Upper lobe of left lung (tissue), 4 donors: ENCODE measurements at regions not wholly inside any gene's neighbourhood (a gene's known extent, or its start where the extent isn't known, plus 50 kb on each side); places are given as distances from the start of the nearest gene placed in this dataset.

Experiments
- CTCF ChIP-seq, 6 experiments: fragments of 450-650 bp in 4 of 6; fragments of 200-600 bp in 2 of 6; sonication (generic) in 2 of 6; IDR thresholded peaks; one replicate each; pipeline ENCODE4 v1.5.1; 2016 to 2019; ENCODE audit warnings: antibody characterized with exemption in 6 of 6
- POLR2A ChIP-seq, 4 donors: fragments of 450-650 bp; IDR thresholded peaks; one replicate each; pipeline ENCODE4 v1.5.1; 2016 to 2017; ENCODE audit warnings: antibody characterized with exemption in 4 of 4, mild to moderate bottlenecking in 2 of 4
- POLR2AphosphoS5 ChIP-seq, 2 donors: sonication (generic); formaldehyde crosslinking; IDR thresholded peaks; one replicate each; pipeline ENCODE4 v1.5.1; 2017; ENCODE audit warnings: antibody characterized with exemption in 2 of 2

- no peak for TF ChIP-seq POLR2AphosphoS5 (IDR thresholded peaks at IDR 0.05)
- TF ChIP-seq POLR2A (IDR thresholded peaks at IDR 0.05), result no peak
- no peak for TF ChIP-seq CTCF (IDR thresholded peaks at IDR 0.05)
These were observed 114.8 kb upstream of the USP24 start for GRCh38 chr1:55329808-55330432.
